T-helper 1 cell treated with Interleukin-12 subunit alpha and Interleukin-12 subunit beta and Interleukin-4 antibody, amounts not matched to agents 30 μg/mL and 1 μg/mL, for 36 hours (primary cell): ENCODE measurements at regions not wholly inside any gene's neighbourhood (a gene's known extent, or its start where the extent isn't known, plus 50 kb on each side); places are given as distances from the start of the nearest gene placed in this dataset.

Experiments
- H3K27ac Mint-ChIP-seq: one replicate; pipeline ENCODE4 v1.8.0; 2021; ENCODE audit warnings: mild to moderate bottlenecking, mixed read lengths
- H3K27me3 Mint-ChIP-seq: one replicate; pipeline ENCODE4 v1.8.0; 2021; ENCODE audit warnings: low read depth, mixed read lengths
- H3K36me3 Mint-ChIP-seq: one replicate; pipeline ENCODE4 v1.8.0; 2021; ENCODE audit warnings: low read depth, mixed read lengths
- H3K4me1 Mint-ChIP-seq: one replicate; pipeline ENCODE4 v1.8.0; 2021; ENCODE audit warnings: low read depth, mixed read lengths
- H3K4me3 Mint-ChIP-seq: one replicate; pipeline ENCODE4 v1.8.0; 2021; ENCODE audit warnings: mild to moderate bottlenecking, moderate library complexity, mixed read lengths
- H3K9me3 Mint-ChIP-seq: one replicate; pipeline ENCODE4 v1.8.0; 2021; ENCODE audit warnings: mixed read lengths

DNA sequence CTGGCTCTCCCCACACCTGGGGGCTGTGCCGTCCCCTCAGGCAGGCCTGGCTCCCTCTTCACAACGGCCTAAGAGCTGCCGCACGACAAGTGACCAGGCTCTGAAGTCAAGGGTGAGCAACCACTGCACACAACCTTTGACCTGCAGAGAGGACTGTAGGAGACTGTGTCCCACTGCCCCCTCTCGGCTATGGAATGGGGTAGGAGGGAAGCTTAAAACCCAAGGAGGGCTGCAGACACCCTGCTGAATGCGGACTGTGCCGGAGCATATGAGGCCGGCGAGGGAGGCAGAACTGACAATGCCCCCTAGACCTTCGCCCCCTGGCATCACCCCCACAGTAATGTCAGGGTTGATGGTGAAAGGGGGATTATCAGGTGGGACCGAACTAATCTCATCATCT lies 311.9 kb downstream of the CTTN start:
- H3K27me3 Mint-ChIP-seq: no peaks in the 10 kb centered on the region
- H3K4me1 Mint-ChIP-seq: peaks cover 2% of the 10 kb centered on the region
- no peaks in the 10 kb centered on the region for H3K36me3 Mint-ChIP-seq
- no peak overlapping the region for H3K4me3 Mint-ChIP-seq
- no peaks in the 10 kb centered on the region for H3K9me3 Mint-ChIP-seq
- no peak overlapping the region for H3K27ac Mint-ChIP-seq

DNA sequence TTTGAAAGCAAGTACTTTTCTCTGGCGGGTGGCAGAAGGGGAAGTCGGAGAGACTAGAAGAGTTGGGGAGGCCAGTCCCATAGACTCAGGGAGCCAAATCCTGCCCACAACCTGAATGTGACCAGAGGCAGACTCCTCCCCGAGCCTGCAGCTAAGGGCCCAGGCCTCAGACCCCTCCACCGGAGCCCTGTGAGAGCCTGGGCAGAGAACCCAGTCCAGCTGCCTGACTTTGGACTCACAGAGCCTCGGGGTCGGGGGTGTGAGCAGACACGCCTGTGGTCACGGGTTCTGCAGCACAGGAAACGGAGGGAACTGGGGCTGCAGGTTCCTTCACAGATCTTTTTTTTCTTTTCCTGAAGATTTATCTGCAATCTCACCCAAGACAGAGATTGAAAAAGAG lies 312.3 kb downstream of the CTTN start:
- peaks cover 2% of the 10 kb centered on the region for H3K4me1 Mint-ChIP-seq
- H3K27ac Mint-ChIP-seq: no peak overlapping the region
- no peaks in the 10 kb centered on the region for H3K36me3 Mint-ChIP-seq
- H3K9me3 Mint-ChIP-seq: no peaks in the 10 kb centered on the region
- H3K27me3 Mint-ChIP-seq: no peaks in the 10 kb centered on the region
- H3K4me3 Mint-ChIP-seq: no peak overlapping the region

DNA sequence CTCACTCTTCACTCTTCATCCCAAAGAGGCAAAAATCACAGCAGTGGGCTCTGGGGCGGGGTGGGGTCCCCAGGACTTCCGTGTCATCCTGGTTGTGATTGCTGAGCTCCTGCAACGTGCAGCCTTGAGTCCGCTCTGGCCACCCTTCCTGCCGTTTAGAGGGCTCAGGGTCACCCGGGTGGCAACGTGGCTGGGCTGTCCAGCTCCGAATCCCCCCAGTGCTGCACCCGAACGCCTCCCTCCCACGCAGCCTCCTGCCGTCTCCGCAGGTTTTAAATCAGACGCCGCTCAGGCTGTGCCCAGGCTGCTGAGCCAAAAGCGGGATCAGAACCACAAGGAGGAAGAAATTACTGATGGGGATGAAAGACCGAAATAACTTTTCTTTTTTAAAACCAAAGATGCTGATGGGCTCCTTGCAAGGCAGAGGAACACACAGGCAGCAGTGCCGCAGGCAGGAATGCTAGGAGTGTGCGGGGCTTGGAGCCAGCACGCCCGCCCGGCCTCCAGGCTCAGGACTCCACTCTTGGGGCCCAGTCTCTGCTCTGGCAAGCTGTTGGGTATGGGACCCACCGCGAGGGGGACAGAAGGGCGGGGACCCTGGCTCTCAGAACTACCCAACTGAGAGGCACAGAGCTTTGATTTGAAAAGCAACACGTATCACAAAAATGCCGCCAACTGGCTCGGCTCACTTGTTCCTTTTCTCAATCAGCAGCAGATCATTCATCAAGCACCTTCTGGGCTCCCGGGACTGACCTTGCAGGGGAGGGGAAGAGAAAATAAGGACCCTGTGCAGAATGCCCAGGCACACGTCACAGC lies 313.0 kb downstream of the CTTN start:
- Mint-ChIP-seq H3K4me1 (peaks cover 2% of the 10 kb centered on the region), H3K27me3 (no peaks in the 10 kb centered on the region), H3K36me3 (no peaks in the 10 kb centered on the region), H3K27ac (no peak overlapping the region), H3K4me3 (no peak overlapping the region), H3K9me3 (no peaks in the 10 kb centered on the region)

DNA sequence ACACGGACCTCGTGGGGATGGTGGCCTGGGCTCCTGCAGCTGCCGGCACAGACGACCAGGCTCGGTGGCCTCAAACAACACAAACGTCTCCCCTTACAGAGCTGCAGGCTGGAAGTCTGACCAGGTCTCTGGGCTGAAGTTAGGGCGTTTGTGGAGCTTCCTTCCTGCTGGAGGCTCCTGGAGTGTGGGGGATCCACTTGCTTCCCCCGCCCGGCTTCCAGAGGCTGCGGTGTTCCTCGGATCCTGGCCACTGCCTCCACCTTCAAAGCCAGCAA lies 313.5 kb downstream of the CTTN start:
- no peak overlapping the region for H3K27ac Mint-ChIP-seq
- H3K4me3 Mint-ChIP-seq: no peak overlapping the region
- H3K36me3 Mint-ChIP-seq: no peaks in the 10 kb centered on the region
- H3K27me3 Mint-ChIP-seq: no peaks in the 10 kb centered on the region
- H3K4me1 Mint-ChIP-seq: peaks cover 2% of the 10 kb centered on the region
- no peaks in the 10 kb centered on the region for H3K9me3 Mint-ChIP-seq

DNA sequence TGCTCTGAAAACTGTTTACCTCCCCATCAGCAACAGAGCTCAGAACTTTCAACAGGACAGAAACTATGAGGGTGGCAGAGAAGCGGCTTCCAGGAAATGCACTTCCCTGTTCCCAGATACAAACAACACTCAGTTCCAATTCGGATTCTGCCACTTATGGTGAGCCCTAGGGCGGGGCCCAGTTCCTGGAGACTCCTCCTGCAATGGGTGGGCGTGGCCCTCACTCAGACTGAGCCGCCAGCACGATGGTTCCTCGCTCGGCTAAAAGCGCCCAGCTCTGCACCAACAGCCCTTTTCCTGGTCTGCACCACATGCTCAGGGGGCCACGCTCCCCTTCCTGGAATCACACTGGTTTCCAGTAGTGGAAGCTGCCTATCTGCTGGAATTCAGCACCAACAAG lies 314.1 kb downstream of the CTTN start:
- no peak overlapping the region for H3K27ac Mint-ChIP-seq
- peaks cover 3% of the 10 kb centered on the region for H3K4me1 Mint-ChIP-seq
- H3K9me3 Mint-ChIP-seq: no peaks in the 10 kb centered on the region
- H3K4me3 Mint-ChIP-seq: no peak overlapping the region
- no peaks in the 10 kb centered on the region for H3K27me3 Mint-ChIP-seq
- no peaks in the 10 kb centered on the region for H3K36me3 Mint-ChIP-seq

DNA sequence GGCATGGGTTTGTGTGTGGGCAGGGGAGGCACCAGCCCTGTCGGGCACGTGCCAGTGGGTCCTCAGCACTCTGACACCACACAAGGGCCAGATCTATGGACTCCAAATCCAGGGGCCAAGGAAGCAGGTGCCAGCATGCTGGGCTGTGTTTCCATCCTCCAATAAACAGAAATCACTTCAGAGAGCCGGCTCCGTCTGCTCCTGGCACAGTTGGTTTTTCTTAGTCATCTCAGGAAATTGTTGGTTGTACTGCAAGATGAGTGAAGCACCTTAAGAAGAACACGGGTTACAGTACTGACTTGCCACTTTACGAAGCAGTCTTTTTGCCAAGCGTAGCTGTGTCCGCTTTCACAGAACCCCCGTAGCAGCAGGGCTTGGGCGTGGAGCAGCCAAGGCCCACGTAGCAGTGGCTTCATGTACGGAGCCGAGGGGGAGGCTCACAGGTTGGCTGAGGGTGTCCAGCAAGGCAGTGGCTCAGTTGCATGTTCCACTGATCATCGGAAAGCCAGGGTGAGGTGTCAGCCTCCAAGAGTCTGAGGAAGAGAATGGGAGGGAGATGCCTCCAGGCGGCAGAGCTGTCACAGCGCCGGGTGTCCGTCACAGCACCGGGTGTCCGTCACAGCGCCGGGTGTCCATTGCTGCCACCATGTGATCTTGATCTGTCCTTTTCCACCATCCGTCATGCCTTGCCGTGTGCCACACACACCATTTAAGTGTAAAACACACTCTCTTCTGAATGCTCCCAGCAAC lies 314.9 kb downstream of the CTTN start:
- no peak overlapping the region for H3K4me3 Mint-ChIP-seq
- H3K27me3 Mint-ChIP-seq: no peaks in the 10 kb centered on the region
- H3K4me1 Mint-ChIP-seq: peaks cover 3% of the 10 kb centered on the region
- H3K36me3 Mint-ChIP-seq: no peaks in the 10 kb centered on the region
- H3K27ac Mint-ChIP-seq: no peak overlapping the region
- H3K9me3 Mint-ChIP-seq: no peaks in the 10 kb centered on the region

DNA sequence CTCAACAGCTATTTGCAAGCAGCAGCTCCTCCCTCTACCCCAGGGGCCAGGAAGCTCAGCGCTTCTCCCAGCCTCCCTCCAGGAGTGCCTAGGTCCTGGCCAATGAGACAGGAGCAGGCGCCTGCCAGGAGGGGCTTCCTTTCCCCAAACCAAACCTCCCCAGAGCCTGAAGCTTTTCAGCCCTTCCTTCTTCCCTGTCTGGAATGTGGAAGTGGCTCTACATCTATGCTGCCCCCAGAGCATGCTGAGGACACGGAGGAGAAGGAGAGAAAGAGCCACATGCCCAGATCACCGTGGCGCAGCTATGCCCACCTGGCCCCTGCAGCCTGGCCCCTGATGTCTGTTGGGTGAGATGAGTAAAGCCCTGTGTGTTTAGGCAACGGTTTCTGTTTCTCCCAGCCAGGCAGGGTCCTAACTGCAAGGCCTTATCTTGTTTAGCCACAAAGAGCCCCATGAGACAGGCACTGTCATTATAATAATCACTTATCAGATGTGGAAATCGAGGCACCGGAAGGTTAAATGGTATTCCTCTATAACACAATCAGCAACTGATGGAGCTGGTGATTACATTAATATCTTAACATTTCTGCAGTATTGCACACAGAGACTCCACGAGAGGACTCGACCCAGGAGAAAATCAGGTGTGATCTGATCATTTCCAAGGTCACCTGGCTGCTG lies 315.8 kb downstream of the CTTN start:
- Mint-ChIP-seq H3K27me3 (no peaks in the 10 kb centered on the region), H3K36me3 (no peaks in the 10 kb centered on the region), H3K4me3 (no peak overlapping the region), H3K27ac (no peak overlapping the region), H3K4me1 (peaks cover 3% of the 10 kb centered on the region), H3K9me3 (no peaks in the 10 kb centered on the region)

DNA sequence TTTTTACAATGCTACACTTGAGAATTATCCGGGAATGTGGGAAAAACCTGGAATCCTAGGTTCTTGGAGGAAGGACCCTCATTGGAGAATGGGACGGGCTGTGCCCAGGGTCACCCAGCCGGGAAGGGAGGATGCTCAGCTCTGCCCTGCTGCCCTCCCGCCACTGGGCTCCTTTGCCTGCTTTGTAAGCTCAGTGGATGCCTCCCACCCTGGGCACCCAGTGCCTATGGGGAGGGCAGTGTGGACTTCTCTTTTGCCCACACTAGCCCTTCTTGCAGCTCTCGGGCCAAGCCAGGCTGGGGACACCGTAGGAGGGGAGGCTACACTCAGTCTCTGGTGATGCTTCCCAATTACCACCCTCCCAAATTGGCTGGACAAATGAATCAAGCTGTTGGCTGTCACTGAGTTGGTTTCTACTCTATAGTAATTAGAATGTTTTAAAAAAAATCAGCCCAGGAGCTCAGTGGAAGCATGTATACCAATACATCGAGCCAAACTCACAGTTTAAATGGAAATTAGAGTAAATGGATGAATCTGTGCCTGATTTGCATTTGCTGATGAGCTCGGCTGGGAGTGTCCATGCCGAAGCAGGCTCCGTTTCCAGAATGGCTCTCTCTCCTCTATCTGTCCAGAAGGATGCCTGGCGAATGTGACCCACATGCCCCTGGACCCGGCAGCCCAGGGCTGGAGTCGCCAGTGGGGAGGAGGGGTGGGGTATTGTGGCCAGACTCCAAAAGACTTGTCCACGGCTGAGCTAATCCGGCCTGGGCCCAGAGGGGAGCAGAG lies 317.0 kb downstream of the CTTN start:
- H3K9me3 Mint-ChIP-seq: no peaks in the 10 kb centered on the region
- H3K27me3 Mint-ChIP-seq: no peaks in the 10 kb centered on the region
- no peak overlapping the region for H3K27ac Mint-ChIP-seq
- no peaks in the 10 kb centered on the region for H3K36me3 Mint-ChIP-seq
- no peak overlapping the region for H3K4me3 Mint-ChIP-seq
- peaks cover 3% of the 10 kb centered on the region for H3K4me1 Mint-ChIP-seq

DNA sequence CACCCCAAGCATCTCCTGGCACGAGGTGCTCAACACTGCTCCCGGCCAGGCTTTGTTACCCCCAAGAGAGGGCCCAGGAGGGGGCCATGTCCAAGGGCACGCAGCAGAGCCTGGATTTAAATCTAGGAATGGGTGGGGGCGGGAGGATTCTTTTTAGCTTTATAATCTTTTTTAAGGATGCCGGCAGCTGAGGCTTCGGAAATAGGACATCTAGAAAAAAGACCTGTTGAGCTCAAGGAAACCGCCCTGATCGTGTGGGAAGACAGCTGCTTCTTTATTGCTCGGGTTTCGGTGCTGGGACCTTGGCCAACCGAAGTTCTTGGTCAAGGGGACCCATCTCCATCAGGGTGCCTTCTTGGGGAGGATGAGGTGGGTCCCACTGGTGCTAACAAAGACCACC lies 317.9 kb downstream of the CTTN start:
- Mint-ChIP-seq H3K4me3 (no peak overlapping the region), H3K27me3 (no peaks in the 10 kb centered on the region), H3K4me1 (peaks cover 3% of the 10 kb centered on the region), H3K9me3 (no peaks in the 10 kb centered on the region), H3K36me3 (no peaks in the 10 kb centered on the region), H3K27ac (no peak overlapping the region)

DNA sequence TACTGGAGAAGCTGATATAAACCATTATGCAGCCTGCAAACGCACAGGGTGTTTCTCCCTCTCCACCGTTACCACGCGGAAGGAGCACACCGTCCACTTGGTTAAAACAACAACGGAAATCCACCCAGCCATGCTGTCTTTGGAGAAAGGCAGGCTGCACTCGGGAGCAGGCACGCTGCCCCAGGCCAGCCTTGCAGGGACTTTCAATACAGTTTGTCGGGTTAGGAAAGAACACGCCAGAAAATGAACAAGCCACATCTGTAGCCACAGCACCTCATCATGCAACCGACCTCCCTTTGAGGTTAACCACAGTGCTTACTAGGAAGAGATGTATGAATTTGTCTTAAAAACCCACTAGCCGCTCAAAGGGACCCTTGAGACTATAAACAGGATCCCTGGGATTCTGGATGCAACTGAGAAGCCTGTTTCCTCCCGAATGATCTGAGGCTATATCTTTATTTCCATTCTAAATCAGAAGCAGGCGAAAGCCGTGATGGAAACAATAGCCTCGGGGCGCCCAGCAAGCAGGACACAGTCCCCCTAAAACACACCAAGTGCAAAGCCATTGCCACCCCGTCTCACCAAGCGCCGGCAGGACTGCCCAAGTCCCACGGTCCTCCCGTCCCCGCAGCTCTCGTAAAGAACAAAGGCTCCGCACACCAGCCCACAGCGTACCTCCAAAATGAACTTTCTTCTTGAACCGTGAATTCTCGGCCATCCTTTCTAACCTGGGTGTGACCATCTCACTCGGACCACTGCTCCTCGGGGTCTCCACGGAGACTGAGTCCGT lies 318.9 kb downstream of the CTTN start:
- H3K27me3 Mint-ChIP-seq: no peaks in the 10 kb centered on the region
- H3K4me3 Mint-ChIP-seq: no peak overlapping the region
- H3K9me3 Mint-ChIP-seq: no peaks in the 10 kb centered on the region
- H3K27ac Mint-ChIP-seq: no peak overlapping the region
- peaks cover 3% of the 10 kb centered on the region for H3K4me1 Mint-ChIP-seq
- H3K36me3 Mint-ChIP-seq: no peaks in the 10 kb centered on the region

DNA sequence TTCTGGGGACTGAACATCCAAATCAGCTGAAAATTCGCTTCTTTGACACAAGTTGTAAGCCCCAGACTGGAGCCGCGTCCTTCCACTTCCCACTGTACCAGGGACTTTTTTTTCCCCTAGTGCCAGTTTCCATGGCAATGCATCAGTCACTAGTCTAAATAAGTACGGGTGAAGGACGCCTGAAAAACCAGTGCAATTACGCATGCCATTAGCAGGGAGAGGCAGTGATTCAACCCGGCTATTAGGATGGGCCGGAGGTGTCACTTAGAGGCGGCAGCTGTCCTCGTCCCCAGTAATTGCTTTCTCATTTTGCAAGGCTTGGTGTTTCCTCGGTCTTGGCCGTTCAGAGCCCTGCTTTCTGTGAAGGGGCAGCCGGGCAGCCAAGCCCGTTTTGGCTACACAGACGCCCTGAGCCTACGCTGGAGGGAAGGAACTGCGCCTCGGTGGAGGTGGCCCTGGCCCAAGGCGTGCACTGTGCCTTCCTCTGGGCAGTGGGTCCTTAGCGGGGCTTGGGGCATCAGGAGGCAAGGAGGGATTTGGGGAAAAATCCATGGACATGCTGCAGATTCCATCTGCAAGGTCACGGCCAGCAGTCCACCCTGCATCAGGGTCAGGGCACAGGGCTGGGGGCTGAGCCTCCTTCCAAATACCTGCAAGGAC lies 319.7 kb downstream of the CTTN start:
- H3K9me3 Mint-ChIP-seq: no peaks in the 10 kb centered on the region
- no peaks in the 10 kb centered on the region for H3K27me3 Mint-ChIP-seq
- H3K36me3 Mint-ChIP-seq: no peaks in the 10 kb centered on the region
- H3K27ac Mint-ChIP-seq: no peak overlapping the region
- H3K4me1 Mint-ChIP-seq: peaks cover 1% of the 10 kb centered on the region
- H3K4me3 Mint-ChIP-seq: no peak overlapping the region

DNA sequence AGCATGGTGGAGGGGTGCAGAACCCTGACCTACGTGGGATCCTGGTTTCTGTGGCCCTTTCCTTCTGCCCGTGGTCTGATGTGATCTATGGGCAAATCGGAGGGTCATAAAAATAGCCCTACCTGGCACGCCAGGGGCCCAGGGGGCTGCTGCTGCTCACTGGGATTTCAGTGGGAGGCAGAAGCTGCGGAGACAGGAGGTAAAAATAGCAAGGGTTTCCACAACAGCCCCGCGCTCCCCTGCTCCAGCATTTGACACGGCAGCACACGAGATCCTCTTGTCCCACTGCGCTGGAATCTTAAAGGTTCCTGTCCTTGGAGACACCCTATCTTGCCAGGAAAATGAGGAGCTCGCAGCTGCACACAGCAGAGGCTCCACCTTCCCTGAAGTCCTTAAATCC lies 321.2 kb downstream of the CTTN start:
- no peaks in the 10 kb centered on the region for H3K9me3 Mint-ChIP-seq
- H3K27ac Mint-ChIP-seq: no peak overlapping the region
- no peak overlapping the region for H3K4me3 Mint-ChIP-seq
- no peaks in the 10 kb centered on the region for H3K27me3 Mint-ChIP-seq
- H3K36me3 Mint-ChIP-seq: no peaks in the 10 kb centered on the region
- peaks cover 1% of the 10 kb centered on the region for H3K4me1 Mint-ChIP-seq

DNA sequence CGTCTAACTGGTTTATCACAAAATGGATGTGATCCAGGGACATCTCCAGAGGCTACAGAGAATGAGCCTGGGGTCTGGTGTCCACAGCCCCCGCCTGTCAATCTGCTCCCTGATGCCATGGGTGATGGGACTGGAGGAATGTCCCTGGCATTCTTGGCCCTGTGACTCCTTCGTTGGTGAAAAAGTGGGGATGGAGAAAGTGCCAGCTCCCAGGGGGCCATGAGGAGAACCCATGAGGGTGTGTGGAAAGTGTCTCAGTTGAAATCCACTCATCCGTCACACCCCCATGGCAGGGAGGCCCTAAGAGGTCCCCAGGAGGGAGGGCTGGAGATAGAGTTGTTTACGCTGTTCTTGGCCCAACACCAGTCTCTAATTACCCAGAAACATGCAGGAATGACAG lies 322.0 kb downstream of the CTTN start:
- Mint-ChIP-seq H3K9me3 (no peaks in the 10 kb centered on the region), H3K27me3 (no peaks in the 10 kb centered on the region), H3K4me3 (no peak overlapping the region), H3K27ac (no peak overlapping the region), H3K4me1 (peaks cover 1% of the 10 kb centered on the region), H3K36me3 (no peaks in the 10 kb centered on the region)
